Thymus (tissue), 11 donors: ENCODE measurements at regions not wholly inside any gene's neighbourhood (a gene's known extent, or its start where the extent isn't known, plus 50 kb on each side); places are given as distances from the start of the nearest gene placed in this dataset.
"Not testable (repeated sequence)": the region's sequence is repeated elsewhere in the genome, so short reads cannot be mapped to it uniquely, and the experiment has no call there.

Experiments used
- DNase-seq, 9 donors: peaks; one replicate each; pipeline ENCODE4 v3.0.0-alpha.2; 2013; ENCODE audit warnings: low spot score in 9 of 9, low read depth in 6 of 9, missing footprints in 1 of 9
- H3K27ac ChIP-seq, 2 donors: one replicate each; pipeline ENCODE4 v1.5.1; 2013; ENCODE audit warnings: control low read depth in 1 of 2, low read depth in 1 of 2, low read length in 1 of 2, mild to moderate bottlenecking in 1 of 2, moderate library complexity in 1 of 2
- H3K27me3 ChIP-seq, 2 donors: one replicate each; pipeline ENCODE4 v1.5.1; 2013; ENCODE audit warnings: low read length in 1 of 2; ENCODE audit not compliant: control insufficient read depth in 2 of 2, insufficient read depth in 1 of 2
- H3K36me3 ChIP-seq, 2 donors: one replicate each; pipeline ENCODE4 v1.5.1; 2013; ENCODE audit warnings: low read length in 1 of 2, mild to moderate bottlenecking in 1 of 2, moderate library complexity in 1 of 2; ENCODE audit not compliant: control insufficient read depth in 2 of 2, insufficient read depth in 2 of 2
- H3K4me1 ChIP-seq, 2 donors: one replicate each; pipeline ENCODE4 v1.5.1; 2013; ENCODE audit warnings: low read length in 2 of 2; ENCODE audit not compliant: control insufficient read depth in 2 of 2, insufficient read depth in 2 of 2
- H3K4me3 ChIP-seq, 2 donors: one replicate each; pipeline ENCODE4 v1.5.1; 2013; ENCODE audit warnings: low read length in 2 of 2, control low read depth in 1 of 2, mild to moderate bottlenecking in 1 of 2
- H3K9me3 ChIP-seq, 2 donors: one replicate each; pipeline ENCODE4 v1.5.1; 2013; ENCODE audit warnings: low read length in 1 of 2, mild to moderate bottlenecking in 1 of 2; ENCODE audit not compliant: control insufficient read depth in 2 of 2, insufficient read depth in 1 of 2
- WGBS: extraction: QIAGEN DNeasy Blood & Tissue Kit; methylation state at CpG from one replicate; pipeline ENCODE4 v1.1.7; 2013; 5-methylcytosine and 5-hydroxymethylcytosine counted together
- donor health status: healthy.

DNA sequence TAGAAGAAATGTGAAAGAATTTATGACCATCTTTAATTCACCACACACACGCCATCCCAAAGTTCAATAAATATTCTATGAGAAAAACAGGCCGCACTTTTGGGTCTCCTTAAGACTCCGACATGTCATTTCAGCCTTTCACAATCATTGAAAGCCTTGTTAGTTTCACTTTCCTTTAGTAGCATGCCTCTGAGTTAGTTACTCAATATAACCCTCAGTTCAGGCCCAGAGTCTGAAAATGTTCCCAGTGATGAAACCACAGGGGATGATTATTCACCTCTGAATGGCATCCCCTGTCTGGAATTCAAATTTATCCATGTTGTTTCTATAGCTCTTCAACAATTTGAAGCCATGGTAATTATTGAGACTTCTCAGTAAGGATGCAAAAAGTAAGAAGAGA lies 278.1 kb upstream of the NRP1 start:
- Histone ChIP-seq H3K27me3 (no peaks in the 10 kb centered on the region), H3K27ac (no peak overlapping the region), H3K9me3 (no peaks in the 10 kb centered on the region), H3K4me1 (no peaks in the 10 kb centered on the region), H3K4me3 (no peak overlapping the region), H3K36me3 (no peaks in the 10 kb centered on the region)
- peak in 1 of 9 donors; percentile 6 for DNase-seq
- WGBS = 95% methylated on average over 3 of the region's 3 CpGs

DNA sequence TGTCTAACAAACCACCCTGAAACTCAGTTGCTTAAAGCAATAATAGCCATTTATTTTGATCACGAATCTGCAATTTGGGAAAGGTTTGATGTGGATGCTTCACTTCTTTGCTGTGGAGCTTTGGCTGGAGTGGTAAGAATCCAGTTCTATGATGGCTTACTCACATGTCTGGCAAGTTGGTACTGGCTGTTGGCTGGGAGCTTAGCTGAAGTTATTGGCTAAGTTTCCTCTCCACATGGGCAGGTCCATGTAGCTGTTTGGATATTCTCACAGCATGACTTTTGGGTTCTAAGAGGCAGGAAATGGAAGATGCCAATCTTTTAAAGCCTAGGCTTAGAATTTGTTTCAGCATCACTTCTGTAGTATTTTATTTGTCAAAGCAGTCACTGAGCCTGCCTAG lies 277.6 kb upstream of the NRP1 start:
- Histone ChIP-seq H3K27me3 (no peaks in the 10 kb centered on the region), H3K4me3 (no peak overlapping the region), H3K9me3 (no peaks in the 10 kb centered on the region), H3K4me1 (no peaks in the 10 kb centered on the region), H3K27ac (no peak overlapping the region), H3K36me3 (no peaks in the 10 kb centered on the region)
- DNase-seq = no peak
- WGBS = 88% methylated on average over 1 of the region's 1 CpG

DNA sequence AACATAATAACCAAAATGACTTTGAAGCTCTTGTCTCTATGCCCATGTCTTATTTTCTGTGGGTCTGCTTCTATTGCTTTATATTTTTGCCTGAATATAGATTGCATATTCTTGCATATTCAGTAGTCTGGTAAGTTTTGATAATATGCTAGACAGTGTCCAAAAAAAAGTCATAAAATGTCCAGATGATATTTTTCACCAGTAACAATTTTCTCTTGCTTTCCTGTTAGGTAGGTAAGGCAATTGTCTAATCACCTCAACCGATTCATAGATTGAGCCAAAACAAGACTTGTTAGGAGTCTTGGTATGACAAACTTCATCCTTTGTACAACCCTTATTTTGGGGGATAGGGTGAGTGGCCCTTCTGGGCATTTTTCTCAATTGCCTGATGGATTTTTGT lies 277.0 kb upstream of the NRP1 start:
- no peaks in the 10 kb centered on the region for H3K9me3 ChIP-seq
- H3K27me3 ChIP-seq = no peaks in the 10 kb centered on the region
- H3K27ac ChIP-seq = no peak overlapping the region
- no peak for DNase-seq
- 99% methylated on average over 1 of the region's 1 CpG for WGBS
- H3K4me3 ChIP-seq = no peak overlapping the region
- no peaks in the 10 kb centered on the region for H3K36me3 ChIP-seq
- no peaks in the 10 kb centered on the region for H3K4me1 ChIP-seq

DNA sequence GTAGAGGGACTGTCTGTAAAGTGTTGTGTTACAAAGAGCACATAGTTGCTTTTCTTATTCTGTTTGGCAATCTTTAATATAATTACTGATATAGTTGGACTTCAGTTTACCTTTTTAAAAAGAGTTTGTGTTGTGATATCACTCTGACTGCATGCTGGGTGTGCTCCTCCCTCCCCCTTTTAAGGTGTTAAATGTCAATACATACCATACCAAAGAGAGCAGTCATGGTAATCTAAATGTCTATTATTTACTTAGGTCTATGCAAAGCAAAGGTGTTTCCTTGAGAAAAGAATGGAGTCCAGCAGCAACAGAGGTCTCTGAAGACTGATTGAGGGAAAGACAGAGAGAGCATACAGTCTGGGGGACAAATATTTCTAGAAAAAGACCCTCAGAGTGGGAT lies 275.1 kb upstream of the NRP1 start:
- H3K4me1 ChIP-seq = no peaks in the 10 kb centered on the region
- H3K9me3 ChIP-seq = no peaks in the 10 kb centered on the region

DNA sequence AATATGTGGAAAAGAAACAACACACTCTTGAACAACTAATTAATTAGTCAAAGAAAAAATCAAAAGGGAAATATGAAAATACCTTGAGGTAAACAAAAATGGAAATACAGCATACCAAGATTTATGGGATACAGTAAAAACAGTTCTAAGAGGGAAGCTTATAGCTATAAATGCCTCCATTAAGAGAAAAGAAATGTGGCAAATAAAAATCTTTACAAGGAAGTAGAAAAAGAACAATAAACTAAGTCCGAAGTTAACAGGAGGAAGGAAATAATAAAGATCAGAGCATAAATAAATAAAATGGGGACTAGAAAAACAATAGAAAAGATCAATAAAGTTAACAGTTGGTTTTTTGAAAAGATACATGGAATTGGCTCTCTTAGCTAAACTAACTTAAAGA lies 267.8 kb upstream of the NRP1 start:
- Histone ChIP-seq H3K9me3 (no peaks in the 10 kb centered on the region), H3K4me1 (no peaks in the 10 kb centered on the region), H3K4me3 (no peak overlapping the region), H3K27ac (no peak overlapping the region), H3K36me3 (no peaks in the 10 kb centered on the region), H3K27me3 (no peaks in the 10 kb centered on the region)
- 42% methylated on average over 1 of the region's 1 CpG for WGBS
- DNase-seq = no peak

More for the DNA sequence above, 275.1 kb upstream of the NRP1 start:
- no peaks in the 10 kb centered on the region for H3K27me3 ChIP-seq
- no peak for DNase-seq
- no peaks in the 10 kb centered on the region for H3K36me3 ChIP-seq
- no peak overlapping the region for H3K4me3 ChIP-seq
- H3K27ac ChIP-seq = no peak overlapping the region

DNA sequence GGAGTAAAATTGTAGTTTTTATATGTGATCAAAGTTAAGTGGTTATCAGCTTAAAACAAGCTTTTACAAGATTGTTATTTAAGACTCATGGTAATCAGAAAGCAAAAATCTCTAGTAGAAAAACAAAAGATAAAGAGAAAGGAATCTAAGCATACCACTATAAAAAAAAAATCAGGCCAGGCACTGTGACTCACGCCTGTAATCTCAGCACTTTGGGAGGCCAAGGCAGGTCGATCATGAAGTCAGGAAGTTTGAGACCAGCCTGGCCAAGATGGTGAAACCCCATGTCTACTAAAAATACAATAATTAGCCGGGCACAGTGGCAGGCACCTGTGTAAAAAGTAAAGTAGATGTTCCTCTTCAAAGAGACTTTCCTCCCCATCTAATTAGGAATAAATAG lies 265.9 kb upstream of the NRP1 start:
- Histone ChIP-seq H3K27ac (no peak overlapping the region), H3K9me3 (no peaks in the 10 kb centered on the region), H3K27me3 (no peaks in the 10 kb centered on the region), H3K4me3 (no peak overlapping the region), H3K36me3 (no peaks in the 10 kb centered on the region), H3K4me1 (no peaks in the 10 kb centered on the region)
- DNase-seq = no peak
- WGBS = 91% methylated on average over 3 of the region's 3 CpGs

GRCh38 chr10:33596422-33596821 lies 262.0 kb upstream of the NRP1 start:
- Histone ChIP-seq H3K27ac (no peak overlapping the region), H3K27me3 (no peaks in the 10 kb centered on the region), H3K4me3 (no peak overlapping the region), H3K4me1 (no peaks in the 10 kb centered on the region), H3K9me3 (no peaks in the 10 kb centered on the region), H3K36me3 (no peaks in the 10 kb centered on the region)
- WGBS = 35% methylated on average over 6 of the region's 6 CpGs
- no peak for DNase-seq

DNA sequence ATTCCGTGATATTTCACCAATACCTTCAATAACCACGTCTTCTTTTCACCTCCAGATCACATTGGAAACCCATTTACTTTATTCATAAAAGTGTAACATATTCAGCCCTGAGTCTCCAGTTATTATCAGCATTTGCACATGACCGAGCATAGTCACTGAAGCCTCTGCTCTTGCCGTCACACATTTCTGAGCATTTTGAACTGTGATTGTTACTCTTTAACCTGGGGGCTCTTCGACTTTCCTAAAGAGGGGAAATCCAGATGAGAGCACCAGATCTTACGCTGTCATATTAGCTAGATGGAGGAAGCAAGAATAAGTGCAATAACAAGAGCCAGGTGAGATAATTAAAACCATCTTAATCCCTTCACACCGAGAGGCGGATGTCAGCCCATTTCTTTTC lies 260.0 kb upstream of the NRP1 start:
- Histone ChIP-seq H3K9me3 (no peaks in the 10 kb centered on the region), H3K27me3 (no peaks in the 10 kb centered on the region), H3K27ac (no peak overlapping the region), H3K36me3 (no peaks in the 10 kb centered on the region), H3K4me1 (no peaks in the 10 kb centered on the region), H3K4me3 (no peak overlapping the region)
- 86% methylated on average over 8 of the region's 8 CpGs for WGBS
- no peak for DNase-seq

DNA sequence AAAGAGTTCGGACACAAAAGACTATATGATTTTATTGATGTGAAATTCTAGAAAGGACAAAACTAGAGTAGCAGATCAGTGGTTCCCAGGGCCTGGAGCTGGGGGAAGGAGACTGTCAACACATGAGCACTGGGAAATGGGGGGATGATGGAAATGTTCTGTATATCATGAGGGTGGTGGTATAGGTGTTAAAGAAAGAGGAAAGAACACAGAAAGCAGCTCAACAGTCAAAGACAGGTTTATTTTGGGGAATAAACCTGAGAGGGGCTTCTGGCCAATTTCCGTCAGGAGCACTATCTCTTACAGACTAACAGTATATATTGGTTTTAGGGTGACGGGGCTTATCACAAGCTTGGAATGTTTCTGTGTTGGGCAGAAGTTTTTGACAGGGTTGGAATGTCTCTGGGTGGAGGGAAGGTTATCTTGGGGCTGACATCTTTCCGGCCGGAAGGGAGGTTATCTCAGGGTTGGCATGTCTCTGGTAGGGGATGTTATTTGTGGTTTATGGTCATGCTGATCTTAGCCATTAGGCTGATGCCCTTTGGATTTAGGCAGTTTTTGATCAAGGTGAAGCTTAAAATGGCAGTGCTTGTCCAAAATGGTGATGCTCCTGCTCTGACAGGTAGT lies 254.6 kb upstream of the NRP1 start:
- 96% methylated on average over 5 of the region's 5 CpGs for WGBS
- Histone ChIP-seq H3K9me3 (no peaks in the 10 kb centered on the region), H3K4me3 (no peak overlapping the region), H3K4me1 (no peaks in the 10 kb centered on the region), H3K27me3 (no peaks in the 10 kb centered on the region), H3K36me3 (no peaks in the 10 kb centered on the region), H3K27ac (no peak overlapping the region)
- DNase-seq = no peak

- H3K27ac ChIP-seq, H3K4me1 ChIP-seq, DNase-seq, H3K9me3 ChIP-seq, H3K4me3 ChIP-seq, H3K27me3 ChIP-seq, H3K36me3 ChIP-seq: not testable (repeated sequence)
- WGBS = 84% methylated on average over 3 of the region's 3 CpGs
Measured at GRCh38 chr10:33584596-33584995, 250.1 kb upstream of the NRP1 start.
